NCI-H1105 treated with DMSO at 0.1 percent for 48 hours (cell line): ENCODE measurements at regions not wholly inside any gene's neighbourhood (a gene's known extent, or its start where the extent isn't known, plus 50 kb on each side); places are given as distances from the start of the nearest gene placed in this dataset.
A peak's percentile ranks its signal among the peaks of the same experiment; 100 is the strongest.
"Not testable (repeated sequence)": the region's sequence is repeated elsewhere in the genome, so short reads cannot be mapped to it uniquely, and the experiment has no call there.

Experiments
- DNase-seq: peaks from one replicate; lab custom pipeline; 2025; lab: John Stamatoyannopoulos, UW

GRCh38 chr3:137300703-137301102 lies 342.9 kb downstream of the IL20RB start:
- no peak for DNase-seq

GRCh38 chr3:137304313-137305056 lies 346.7 kb downstream of the IL20RB start:
- peak; percentile 7 for DNase-seq

DNA sequence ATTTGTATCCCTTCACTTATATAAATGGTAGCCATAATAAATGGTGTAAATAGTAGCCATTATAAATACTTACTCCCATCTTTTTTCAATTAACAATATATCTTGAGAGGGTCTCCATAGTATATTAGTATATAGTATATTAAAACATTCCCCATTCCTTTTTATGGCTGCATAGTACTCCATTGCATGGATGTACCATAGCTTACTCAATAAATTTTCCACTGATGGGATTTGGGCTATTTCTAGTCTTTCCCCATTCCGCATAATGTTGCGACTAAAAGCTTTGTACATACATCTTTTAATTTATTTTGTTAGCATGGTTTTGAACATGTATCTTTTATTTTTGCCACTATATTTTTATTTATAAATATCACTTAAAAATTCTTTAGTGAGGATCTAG lies 366.3 kb downstream of the IL20RB start:
- DNase-seq, result no peak

- no peak for DNase-seq
Observed at GRCh38 chr3:137325170-137325569, 367.4 kb downstream of the IL20RB start.

- no peak for DNase-seq
Observed at GRCh38 chr3:137325934-137326333, 368.2 kb downstream of the IL20RB start.

GRCh38 chr3:137329594-137329993 lies 371.8 kb downstream of the IL20RB start:
- no peak for DNase-seq

- no peak for DNase-seq
Observed at GRCh38 chr3:137330246-137330645, 372.5 kb downstream of the IL20RB start.

DNA sequence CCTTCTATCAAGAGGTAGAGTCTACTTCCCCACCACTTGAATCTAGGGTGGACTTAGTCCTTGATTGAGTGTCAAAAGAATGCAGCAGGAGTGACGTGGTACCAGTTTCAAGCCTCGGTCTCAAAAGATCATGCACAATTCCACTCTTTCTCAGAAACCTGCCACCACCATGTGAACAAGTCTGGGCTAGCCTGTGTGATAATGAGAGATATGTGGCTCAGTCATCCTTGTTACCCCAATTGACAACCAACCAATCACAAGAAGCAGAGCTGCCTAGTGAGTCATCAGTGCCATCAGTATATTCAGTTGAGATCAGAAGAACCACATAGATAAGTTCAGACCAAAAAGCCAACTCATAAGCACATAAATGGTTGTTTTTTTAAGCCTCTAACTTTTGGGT lies 374.5 kb downstream of the IL20RB start:
- no peak for DNase-seq

- no peak for DNase-seq
Observed at GRCh38 chr3:137335478-137335877, 377.7 kb downstream of the IL20RB start.

DNA sequence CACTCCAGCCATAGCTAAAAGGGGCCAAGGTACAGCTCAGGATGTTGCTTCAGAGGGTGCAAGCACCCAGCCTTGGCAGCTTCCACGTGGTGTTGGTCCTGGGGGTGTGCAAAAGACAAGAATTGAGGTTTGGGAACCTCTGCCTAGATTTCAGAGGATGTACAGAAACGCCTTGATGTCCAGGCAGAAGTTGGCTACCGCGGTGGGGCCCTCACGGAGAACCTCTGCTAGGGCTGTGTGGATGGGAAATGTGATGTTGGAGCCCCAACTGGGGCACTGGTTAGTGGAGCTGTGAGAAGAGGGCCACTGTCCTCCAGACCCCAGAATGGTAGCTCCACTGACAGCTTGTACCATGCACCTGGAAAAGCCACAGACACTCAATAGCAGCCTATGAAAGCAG lies 380.6 kb downstream of the IL20RB start:
- not testable (repeated sequence) for DNase-seq

DNA sequence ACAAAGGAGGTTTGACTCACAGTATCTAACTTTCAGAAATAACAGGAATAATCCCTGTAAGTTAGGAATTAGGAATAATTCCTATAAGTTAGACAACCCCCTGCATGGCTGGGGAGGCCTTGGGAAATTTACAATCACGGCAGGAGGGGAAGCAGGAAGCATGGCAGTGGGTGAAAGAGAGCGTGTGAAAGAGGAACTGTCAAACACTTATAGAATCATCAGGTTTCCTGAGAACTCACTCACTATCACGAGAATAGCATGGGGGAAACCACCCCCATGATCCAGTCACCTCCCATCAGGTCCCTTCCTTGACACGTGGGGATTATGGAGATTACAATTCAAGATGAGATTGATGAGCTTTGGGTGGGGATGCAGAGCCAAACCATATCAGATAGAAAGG lies 385.5 kb downstream of the IL20RB start:
- no peak for DNase-seq

DNA sequence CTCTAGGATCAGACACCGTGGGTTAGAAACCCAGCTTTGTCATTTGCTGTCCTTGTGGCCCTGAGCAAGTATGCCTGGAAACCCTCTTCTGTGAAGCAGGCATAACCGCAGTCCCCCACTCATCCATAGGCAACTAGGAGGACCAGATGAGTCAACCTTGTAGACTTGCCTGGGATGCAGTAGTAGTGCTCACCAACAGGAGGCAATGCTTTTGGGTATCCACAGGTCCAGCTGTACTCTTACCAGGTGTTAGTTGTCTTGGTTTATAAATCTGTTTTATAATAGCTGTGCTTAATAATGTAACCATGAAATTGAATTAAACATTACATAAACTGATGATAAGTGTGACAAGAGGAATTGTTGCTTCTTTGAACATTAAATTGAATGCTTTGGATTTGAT lies 389.3 kb downstream of the IL20RB start:
- no peak for DNase-seq

DNA sequence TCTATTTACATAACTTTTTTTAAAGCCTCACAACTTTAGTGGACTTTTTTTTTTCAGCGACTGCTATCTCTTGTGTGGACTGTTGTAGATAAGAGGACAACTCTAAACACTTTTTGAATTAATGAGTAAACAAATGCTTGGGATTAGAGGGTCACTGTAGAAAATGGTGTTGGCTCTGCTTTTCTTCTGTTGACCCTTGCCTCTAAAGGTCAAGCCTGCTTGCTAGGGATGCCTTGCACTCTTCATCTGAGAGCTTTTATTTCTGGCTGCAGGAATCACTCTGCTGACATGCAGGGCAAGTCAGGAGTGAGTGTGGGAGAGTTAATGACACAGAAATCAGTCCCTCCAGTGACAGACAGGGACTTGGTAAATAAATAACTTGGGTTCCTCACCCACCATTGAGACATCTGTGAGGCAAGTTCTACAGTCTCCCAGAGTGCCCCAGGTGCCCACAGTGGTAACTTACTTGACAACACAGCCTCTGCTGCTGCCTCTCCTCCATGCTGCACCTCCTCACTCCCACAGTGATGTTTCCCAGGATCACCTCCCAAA lies 390.1 kb downstream of the IL20RB start:
- no peak for DNase-seq

GRCh38 chr3:137348936-137349335 lies 391.2 kb downstream of the IL20RB start:
- no peak for DNase-seq

GRCh38 chr3:137349557-137350348 lies 392.0 kb downstream of the IL20RB start:
- no peak for DNase-seq

DNA sequence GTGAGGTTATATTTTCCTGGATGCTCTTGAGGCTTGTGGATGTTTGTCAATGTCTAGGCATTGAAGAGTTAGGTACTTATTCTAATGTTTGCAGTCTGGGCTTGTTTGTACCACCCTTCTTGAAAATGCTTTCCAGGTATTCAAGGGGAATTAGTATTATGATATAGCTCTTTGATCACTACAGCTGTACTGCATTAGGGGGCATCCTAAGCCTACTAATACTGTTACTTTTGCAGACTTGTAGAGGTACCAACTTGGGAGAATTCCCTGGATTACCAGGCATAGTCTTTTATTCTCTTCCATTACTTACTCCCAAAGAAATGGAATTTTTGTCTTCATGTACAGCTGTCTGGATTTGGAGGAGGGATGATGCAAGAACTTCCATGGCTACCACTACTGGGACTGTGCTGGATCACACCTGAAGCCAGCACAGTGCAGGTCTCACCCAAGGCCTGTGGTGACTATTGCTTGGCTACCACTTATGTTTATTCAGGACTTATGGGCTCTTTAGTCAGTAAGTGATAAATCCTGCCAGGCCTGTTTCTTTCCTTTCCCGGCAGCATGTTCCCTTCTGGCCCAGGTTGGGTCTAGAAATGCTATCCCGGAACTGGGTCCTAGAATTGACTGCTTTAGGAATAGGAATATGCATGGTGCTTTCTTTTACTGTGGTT lies 402.9 kb downstream of the IL20RB start:
- no peak for DNase-seq

GRCh38 chr3:137382005-137382594 lies 382.0 kb upstream of the SOX14 start:
- no peak for DNase-seq

- DNase-seq, result no peak
Observed at GRCh38 chr3:137385922-137386321, 378.2 kb upstream of the SOX14 start.

- no peak for DNase-seq
Observed at GRCh38 chr3:137409584-137409983, 354.5 kb upstream of the SOX14 start.

DNA sequence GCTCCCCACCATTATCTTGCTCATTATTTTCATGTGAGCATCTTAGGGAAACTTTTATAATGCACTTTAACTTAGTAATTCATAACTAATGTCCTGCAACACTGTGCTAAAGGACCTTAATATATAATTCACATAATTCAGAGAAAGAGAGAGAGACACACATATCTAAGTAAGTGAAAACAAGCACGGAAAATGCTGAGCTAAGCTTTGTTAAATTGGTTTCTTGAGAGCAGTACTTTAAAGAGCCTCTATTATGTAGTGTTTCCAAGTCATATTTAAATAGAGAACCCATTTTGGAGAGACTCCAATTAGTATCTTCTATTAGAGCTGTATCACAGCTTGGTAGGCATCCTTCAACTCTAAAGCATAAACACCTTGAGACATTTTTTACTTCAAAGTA lies 354.1 kb upstream of the SOX14 start:
- DNase-seq, result peak; percentile 5

DNA sequence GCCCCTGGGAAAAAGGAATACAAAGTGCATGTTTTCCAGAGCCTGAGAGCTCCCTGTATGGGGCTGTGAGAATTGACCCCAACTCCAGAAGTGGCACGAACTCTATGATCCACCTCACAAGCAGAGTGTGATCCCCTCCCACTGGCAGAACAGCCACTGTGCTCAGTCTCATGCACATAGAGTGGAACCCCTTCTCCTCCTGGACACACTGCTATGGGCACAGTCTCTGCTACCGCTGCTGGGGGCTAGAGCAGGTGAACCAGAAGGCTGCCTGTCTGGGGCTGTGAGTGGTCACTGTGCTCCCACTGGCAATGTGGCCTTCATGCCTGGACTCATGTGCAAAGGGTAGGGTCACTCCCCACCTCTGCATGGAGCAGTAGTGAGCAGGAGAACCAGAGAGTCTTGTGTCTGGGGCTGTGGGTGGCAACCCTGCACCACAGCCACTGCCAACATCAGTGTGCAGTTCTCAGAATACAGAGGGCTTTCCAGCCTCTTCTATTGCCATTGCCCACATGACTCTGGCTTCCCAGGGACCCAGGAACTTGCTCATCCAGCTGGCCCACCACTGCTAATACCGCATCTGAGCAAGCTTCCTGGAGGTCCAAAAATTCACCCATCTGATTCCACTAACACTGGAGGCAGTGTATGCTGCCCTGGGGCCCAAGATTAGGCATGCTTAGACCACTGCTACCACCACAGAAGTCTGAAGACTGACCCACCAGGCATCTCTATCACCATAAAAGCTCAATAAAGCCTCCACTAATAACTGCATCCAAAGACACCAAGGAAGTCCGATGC lies 343.7 kb upstream of the SOX14 start:
- DNase-seq, result no peak
